Upper lobe of right lung (tissue), 1 donor: ENCODE measurements at regions not wholly inside any gene's neighbourhood (a gene's known extent, or its start where the extent isn't known, plus 50 kb on each side); places are given as distances from the start of the nearest gene placed in this dataset.

Experiments used
- ATAC-seq: fragments of 200-7000 bp; cut with Tn5 transposase; one replicate; pipeline ENCODE4 v1.9.1; 2020; ENCODE audit warnings: mild to moderate bottlenecking, moderate library complexity
- DNase-seq: peaks from one replicate; pipeline ENCODE4 v3.0.0-alpha.2; 2020
- H3K27ac ChIP-seq: fragments of 200-600 bp; one replicate; pipeline ENCODE4 v1.8.0; 2022
- H3K27me3 ChIP-seq: fragments of 200-600 bp; one replicate; pipeline ENCODE4 v1.8.0; 2022; ENCODE audit warnings: mild to moderate bottlenecking
- H3K36me3 ChIP-seq: fragments of 200-600 bp; one replicate; pipeline ENCODE4 v1.8.0; 2022
- H3K4me1 ChIP-seq: fragments of 200-600 bp; one replicate; pipeline ENCODE4 v1.8.0; 2022
- H3K4me3 ChIP-seq: fragments of 200-600 bp; one replicate; pipeline ENCODE4 v1.8.0; 2022; ENCODE audit warnings: mild to moderate bottlenecking
- H3K9me3 ChIP-seq: fragments of 200-600 bp; one replicate; pipeline ENCODE4 v1.8.0; 2022
- CTCF ChIP-seq: fragments of 200-600 bp; IDR thresholded peaks from one replicate; pipeline ENCODE4 v1.8.0; 2022; ENCODE audit warnings: antibody characterized with exemption
- intact Hi-C: fragments of 100-400 bp; cut with DNase I; formaldehyde crosslinking; loops from one replicate; pipeline ENCODE4 v1.11.0; 2022
- donor health status: DM: no; HTN: yes; CAD: no; lungs with severe emphysema.

GRCh38 chr2:116094196-116094595, 1651.8 kb downstream of the DPP10 start:
- Histone ChIP-seq H3K27me3 (no peaks in the 10 kb centered on the region), H3K36me3 (no peaks in the 10 kb centered on the region), H3K27ac (no peak overlapping the region), H3K4me1 (no peaks in the 10 kb centered on the region), H3K4me3 (no peak overlapping the region), H3K9me3 (peaks cover 6% of the 10 kb centered on the region)
- DNase-seq (no peak), ATAC-seq (peak; percentile 23)
- no peak for TF ChIP-seq CTCF
- intact Hi-C loops: no loop called here

GRCh38 chr2:116095636-116096035, 1653.2 kb downstream of the DPP10 start:
- H3K4me1 ChIP-seq: no peaks in the 10 kb centered on the region
- no peak overlapping the region for H3K4me3 ChIP-seq
- no peaks in the 10 kb centered on the region for H3K27me3 ChIP-seq
- H3K9me3 ChIP-seq: peaks cover 6% of the 10 kb centered on the region
- TF ChIP-seq CTCF: no peak
- DNase-seq: no peak
- H3K36me3 ChIP-seq: no peaks in the 10 kb centered on the region
- no peak overlapping the region for H3K27ac ChIP-seq
- intact Hi-C loops: no loop called here
- no peak for ATAC-seq

- Histone ChIP-seq H3K27ac (no peak overlapping the region), H3K4me1 (no peaks in the 10 kb centered on the region), H3K36me3 (no peaks in the 10 kb centered on the region), H3K9me3 (no peaks in the 10 kb centered on the region), H3K4me3 (no peak overlapping the region), H3K27me3 (no peaks in the 10 kb centered on the region)
- DNase-seq: no peak
- no peak for TF ChIP-seq CTCF
- no peak for ATAC-seq
- intact Hi-C loops: no loop called here
Observed at GRCh38 chr2:116098049-116098448, 1655.6 kb downstream of the DPP10 start.

GRCh38 chr2:116109471-116109870, 1667.0 kb downstream of the DPP10 start:
- H3K36me3 ChIP-seq: no peaks in the 10 kb centered on the region
- intact Hi-C loops: no loop called here
- ATAC-seq (no peak), DNase-seq (no peak)
- H3K27ac ChIP-seq: no peak overlapping the region
- TF ChIP-seq CTCF: no peak
- H3K4me1 ChIP-seq: no peaks in the 10 kb centered on the region
- no peak overlapping the region for H3K4me3 ChIP-seq
- no peaks in the 10 kb centered on the region for H3K27me3 ChIP-seq
- no peaks in the 10 kb centered on the region for H3K9me3 ChIP-seq

- H3K27ac ChIP-seq: no peak overlapping the region
- H3K36me3 ChIP-seq: no peaks in the 10 kb centered on the region
- no peaks in the 10 kb centered on the region for H3K27me3 ChIP-seq
- H3K4me3 ChIP-seq: no peak overlapping the region
- intact Hi-C loops: no loop called here
- no peak for TF ChIP-seq CTCF
- no peaks in the 10 kb centered on the region for H3K4me1 ChIP-seq
- ATAC-seq (no peak), DNase-seq (no peak)
- no peaks in the 10 kb centered on the region for H3K9me3 ChIP-seq
Observed at GRCh38 chr2:116117845-116118244, 1675.4 kb downstream of the DPP10 start.

GRCh38 chr2:116132833-116133232, 1681.7 kb upstream of the DDX18 start:
- TF ChIP-seq CTCF: no peak
- no peak overlapping the region for H3K27ac ChIP-seq
- H3K4me1 ChIP-seq: no peaks in the 10 kb centered on the region
- H3K4me3 ChIP-seq: no peak overlapping the region
- intact Hi-C loops: no loop called here
- no peaks in the 10 kb centered on the region for H3K27me3 ChIP-seq
- H3K9me3 ChIP-seq: no peaks in the 10 kb centered on the region
- no peaks in the 10 kb centered on the region for H3K36me3 ChIP-seq
- DNase-seq (no peak), ATAC-seq (no peak)
